Stimulated activated CD8-positive, alpha-beta memory T cell treated with anti-CD3 and anti-CD28 coated beads, Interleukin-4, amount 100 ng/mL, for 48 hours (primary cell): ENCODE measurements at regions not wholly inside any gene's neighbourhood (a gene's known extent, or its start where the extent isn't known, plus 50 kb on each side); places are given as distances from the start of the nearest gene placed in this dataset.

Experiments
- DNase-seq: peaks from one replicate; pipeline ENCODE4 v3.0.0-alpha.2; 2020

DNA sequence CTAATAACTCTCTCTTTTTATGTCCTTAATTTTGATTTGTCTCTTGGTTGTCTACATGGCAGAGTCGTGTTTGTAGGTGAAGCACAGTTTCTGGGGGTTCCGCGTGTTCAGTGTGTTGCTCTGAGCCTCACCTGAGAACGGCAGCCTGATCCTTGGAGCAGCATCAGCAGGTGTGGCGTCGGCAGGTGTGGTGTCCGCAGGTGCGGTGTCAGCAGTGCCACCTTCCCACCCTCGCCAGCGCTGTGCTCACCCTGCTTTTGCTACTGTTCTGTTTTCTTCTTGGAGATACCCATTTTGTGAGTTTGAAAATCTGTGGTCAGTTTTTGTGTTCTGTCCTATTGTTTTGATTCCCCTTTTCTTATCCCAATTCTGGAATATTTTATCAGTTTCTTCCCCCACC, 406.6 kb downstream of the GLRX3 start:
- DNase-seq: no peak

DNA sequence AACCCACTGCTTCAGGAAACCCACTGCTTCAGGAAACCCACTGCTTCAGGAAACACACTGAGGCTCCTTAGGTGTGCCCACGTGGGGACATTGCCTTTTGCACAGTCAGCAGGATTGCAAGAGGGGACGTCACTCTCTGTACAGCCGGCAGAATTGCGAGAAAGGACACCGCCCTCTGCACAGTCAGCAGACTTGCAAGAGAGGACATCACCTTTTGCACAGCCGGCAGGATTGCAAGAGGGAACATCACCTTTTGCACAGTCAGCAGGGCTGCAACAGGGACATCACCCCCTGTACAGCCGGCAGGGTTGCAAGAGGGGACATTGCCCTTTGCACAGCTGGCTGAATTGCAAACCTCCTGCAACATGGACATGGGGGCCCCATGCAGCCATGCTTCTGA, 407.6 kb downstream of the GLRX3 start:
- DNase-seq: no peak

DNA sequence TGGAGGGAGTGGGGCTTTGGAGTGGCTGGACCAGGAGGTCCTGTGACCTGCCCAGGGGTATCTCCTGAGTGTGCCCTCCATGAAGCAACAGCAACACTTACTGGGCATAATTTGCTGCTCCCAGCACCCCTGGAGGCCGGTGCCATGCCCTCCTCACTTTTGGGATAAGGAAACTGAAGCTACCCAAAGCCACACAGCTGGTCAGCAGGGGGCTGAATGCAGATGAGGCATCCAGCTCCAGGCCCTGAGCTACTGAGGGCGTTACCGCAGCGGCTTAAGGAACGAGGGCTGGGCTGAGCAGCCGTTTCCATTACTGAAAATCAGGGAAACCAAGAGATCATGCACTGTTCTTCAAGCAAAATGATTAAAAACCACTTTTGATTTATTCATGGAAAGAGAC, 408.9 kb downstream of the GLRX3 start:
- no peak for DNase-seq

DNA sequence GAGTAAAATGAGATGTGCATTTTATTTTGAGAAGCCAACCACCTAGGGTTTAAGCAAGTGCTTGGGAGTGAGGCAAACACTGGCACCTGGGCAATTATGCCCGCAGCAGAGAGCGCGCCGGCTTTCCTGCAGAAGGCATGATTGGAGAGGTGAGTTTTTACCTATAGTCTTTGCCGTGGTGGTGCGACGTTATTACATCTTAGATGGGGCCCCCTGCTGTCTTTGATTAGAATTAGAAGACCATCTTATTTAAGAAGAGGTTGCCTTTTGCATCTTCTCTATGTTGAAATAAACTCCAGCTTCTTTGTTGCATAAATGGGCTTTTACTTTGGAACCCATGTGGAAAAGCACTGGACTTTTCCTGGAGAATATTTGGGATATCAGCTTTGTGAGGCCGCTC, 409.5 kb downstream of the GLRX3 start:
- no peak for DNase-seq

DNA sequence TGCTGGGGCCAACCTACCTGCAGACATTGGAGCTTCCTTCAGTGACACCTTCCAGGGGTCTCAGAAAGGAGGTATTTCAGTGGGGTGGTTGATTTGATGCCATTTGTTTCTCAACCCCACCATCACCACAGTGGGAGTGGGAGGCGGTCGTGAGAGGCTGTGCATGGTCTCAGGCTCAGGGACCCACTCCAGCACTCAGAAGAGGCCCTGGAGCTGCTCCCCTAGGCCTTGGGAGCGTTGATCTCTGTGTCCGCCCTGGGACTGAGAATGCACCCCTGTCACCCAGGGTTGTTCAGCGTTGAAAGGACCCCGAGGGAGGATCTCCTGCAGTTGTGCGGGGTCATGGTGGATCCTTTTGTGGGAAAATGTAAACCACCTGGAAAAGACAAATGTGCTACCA, 410.6 kb downstream of the GLRX3 start:
- no peak for DNase-seq

DNA sequence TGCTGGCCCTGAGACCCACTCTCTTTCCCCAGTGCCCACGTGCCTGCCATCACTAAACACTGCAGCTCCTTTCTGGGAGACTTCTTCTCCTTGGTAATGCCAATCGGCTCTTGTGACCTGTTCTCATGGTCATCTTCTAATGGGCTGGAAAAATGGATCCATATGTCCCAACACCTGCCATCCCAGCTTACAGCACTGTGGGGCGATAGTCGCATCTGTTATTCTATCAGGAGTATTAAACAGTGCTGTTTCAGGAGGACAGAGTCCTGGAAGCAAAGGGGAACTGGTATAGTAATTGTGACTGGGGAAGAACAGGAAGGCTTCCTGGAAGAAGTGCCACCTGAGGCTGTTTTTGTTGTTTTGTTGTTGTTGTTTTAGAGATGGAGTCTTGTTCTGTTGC, 411.2 kb downstream of the GLRX3 start:
- no peak for DNase-seq

DNA sequence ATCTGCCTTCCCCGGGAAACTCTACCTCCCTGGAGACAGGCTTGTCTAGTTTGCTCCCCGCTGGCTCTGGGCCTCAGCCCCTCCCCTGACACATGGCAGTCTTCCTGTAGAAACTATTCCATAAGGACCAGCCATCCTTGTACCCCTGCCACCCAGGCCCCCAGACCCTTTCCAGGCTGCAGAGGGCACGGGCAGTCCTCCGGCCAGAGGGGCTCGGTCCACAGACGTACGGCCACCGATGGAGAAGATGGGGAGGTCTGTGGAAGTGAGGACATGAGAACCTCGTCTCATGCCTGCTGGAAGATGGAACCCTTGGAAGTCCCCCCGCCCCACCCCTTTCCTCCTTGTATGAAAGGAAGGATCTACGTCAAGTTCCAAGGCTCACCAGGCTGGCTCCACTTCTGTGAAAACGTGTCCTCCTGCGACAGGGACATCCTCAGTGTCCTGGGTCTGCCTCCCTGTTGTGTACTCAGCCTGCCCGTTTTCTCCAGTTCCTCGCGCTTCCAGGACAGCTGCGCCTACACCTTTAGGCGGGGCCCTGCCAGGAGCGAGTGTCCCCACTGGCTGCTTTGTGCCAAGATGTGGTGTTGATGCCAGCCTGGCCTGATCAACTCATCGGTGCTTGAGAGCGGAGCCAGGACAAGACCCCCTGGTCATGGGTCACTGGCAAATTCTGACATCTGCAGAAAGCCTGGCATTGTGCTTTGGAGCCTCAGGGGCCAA, 414.9 kb downstream of the GLRX3 start:
- DNase-seq: no peak

DNA sequence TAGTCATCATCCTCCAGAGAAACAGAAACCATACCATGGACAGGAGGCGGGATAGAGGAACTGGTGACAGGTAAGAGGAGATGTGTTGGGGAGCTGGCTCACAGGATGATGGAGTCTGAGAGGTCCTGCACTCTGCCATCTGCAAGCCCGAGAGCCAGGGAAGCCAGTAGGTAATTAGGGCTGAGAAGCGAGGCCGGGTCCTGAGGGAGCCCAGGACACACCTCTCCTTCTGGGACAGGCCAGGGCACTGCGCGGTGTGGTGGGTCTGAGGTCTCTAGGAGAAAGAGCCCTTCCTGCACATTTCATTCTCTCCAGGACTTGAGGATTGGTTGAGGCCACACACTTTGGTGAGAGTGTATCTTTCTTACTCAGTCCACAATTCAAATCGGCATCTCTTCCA, 415.5 kb downstream of the GLRX3 start:
- DNase-seq: no peak

DNA sequence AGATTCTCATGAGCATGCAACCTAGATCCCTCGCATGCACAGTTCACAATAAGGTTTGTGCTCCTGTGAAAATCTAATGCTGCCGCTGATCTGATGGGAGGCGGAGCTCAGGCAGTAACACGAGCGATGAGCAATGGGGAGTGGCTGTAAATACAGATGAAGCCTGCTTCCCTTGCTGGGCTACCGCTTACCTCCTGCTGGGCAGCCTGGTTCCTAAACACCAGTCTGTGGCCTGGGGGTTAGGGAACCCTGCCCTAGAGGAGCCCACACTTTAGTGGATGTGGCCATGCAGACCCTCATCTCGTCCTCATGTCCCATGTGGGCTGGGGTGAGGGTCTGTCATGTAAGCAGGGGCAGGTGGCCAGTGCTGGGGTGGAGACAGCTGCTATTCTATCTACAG, 417.6 kb downstream of the GLRX3 start:
- DNase-seq: no peak

DNA sequence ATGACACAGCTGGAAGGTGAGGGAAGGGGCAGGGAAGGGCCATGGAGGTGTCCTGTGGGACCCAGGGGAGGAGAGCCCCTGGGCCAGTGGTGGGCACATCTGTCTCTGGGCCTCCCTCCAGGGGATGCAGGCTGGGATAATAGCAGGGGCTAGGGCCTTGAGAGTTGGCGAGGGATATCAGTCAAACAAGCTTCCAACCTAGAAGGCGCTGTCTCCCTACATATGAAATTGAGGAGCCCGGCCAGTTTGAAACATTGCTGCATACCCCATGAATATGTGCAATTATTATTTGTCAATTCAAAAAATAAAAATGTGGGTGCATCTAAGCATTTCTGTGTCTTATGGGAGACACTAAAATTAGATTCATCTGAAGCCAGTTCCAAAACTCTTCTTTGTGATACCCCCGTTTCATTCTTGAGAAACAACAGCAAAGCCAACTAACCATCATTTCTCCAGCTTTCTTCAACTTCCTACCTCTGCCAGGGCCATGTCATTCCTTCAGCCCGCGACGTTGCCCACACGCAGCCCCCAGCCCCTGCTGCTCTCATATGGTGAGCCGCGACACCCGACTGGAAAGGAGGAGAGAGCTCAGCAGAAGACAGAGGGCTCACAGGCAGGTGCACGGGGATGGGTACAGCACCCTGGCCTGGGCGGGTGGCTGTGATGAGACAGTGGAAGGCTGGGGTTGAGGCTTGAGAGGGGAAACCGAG, 418.7 kb downstream of the GLRX3 start:
- DNase-seq: no peak

DNA sequence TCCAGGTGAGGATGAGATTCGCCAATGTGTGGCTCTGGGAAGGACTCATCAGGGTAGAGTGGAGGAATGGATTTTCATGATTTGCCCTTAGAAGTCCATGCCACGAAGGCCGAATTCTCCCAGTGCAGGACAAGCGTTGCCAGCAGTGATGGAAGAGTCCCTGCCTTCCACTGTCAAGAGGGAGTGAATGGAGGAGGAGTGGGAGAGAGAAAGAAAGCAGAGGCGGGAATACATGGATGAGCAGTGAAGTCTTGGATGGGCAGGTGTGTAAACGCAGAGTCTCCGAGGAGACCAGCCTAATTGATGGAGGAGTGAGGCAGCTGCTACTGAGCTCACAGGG, 419.2 kb downstream of the GLRX3 start:
- DNase-seq: no peak

DNA sequence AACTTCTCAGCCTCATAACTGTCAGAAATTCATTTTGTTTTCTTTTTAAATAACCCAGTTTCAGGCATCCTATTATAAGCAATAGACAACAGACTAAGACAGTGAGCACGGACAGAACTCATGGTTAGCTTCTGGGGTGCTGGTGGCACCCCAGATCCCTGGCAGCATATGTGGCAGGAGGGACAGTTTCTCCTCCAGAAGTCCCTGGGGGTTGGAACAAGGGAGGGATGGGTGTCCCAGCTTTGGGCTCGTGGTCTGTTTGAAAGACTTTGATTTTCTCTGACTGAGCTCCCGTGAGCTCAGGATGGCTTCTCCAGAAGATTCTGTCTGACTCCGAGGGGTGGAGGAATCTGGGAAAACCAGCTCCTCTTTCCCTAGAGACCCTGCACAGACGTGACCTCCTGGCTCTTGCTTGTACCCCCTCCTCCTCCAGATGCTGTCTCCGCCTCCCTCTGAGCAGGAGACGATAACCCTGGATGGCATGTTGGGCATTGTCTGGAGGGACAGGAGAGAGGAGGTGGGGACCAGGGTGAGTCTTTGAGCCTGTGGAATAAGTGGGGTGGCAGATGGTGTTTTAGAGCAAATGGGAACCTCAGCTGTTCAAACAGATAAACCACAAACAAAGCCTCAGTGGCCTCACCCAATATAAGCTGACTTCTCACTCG, 421.1 kb downstream of the GLRX3 start:
- DNase-seq: no peak

DNA sequence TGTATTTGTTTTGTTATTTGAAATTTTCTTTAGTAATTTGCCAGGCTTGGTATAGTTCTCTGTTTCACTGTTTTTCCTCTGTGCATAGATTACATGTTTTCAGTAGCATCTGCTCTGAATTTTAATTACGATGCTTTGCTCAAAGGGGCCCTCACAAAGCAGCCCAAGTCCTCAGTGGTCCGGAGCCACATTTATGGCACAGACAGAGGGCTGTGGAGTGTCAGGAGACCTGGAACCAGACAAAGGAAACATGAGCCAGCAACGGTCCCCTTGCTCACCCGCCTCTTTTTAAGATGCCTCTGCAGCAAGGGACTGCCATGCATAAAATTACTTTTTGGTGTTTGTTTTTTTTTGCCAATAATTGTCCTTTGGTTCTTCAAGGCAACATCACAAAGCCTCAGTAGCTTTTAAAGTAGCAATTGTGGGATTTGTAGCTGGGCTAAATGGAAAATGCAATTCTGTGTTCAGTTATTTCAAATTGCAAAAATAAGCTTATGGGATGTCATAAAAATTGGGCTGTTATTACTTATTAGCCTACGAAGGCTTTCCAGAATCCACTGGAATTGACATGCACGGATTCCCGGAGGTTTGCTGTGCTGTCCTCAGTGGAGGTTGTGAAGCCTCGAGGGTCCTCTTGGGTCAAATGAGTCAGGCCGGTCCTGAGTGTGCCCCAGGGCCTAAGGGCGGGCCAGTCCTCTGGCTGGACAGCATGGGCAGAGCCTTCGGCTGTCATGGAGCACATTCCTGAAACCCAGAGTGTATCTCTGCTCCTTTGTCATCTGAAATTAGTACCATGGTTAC, 422.8 kb downstream of the GLRX3 start:
- no peak for DNase-seq

DNA sequence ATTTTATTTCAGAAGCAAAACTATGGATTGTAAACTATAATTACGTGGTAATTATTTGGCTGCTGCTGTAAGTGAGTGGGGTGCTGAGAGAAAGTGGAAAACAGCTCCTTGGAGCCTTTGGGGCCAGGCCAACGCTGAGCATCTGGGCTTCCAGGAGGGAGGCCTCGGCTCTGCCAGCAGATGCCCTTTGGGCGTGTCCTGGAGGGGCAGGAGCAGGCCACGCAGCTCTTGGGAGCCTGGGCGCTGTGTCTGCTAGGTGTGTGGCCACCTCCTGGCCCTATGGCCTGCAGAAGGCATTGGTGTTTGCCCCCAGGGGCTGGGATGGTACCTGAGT, 423.3 kb downstream of the GLRX3 start:
- DNase-seq: no peak

DNA sequence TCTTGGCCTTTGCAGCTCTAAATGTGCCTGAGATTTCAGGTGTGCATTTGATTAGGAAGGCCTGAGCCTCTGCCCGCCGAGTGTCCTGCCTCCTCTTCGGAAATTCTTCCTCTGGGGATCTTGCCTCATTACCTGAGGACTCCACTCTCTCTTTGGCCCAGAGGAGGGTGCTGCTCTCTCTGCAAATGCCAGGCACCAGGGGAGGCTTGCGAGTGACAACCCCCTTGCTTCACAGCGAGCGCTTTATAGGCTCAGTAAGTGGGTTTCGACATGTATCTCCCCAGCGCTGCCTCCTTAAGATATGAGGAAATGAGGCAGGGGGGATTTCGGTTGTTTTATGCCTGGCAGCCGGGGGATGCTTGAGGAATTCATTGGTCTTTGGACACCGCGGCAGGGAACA, 423.9 kb downstream of the GLRX3 start:
- DNase-seq: no peak

DNA sequence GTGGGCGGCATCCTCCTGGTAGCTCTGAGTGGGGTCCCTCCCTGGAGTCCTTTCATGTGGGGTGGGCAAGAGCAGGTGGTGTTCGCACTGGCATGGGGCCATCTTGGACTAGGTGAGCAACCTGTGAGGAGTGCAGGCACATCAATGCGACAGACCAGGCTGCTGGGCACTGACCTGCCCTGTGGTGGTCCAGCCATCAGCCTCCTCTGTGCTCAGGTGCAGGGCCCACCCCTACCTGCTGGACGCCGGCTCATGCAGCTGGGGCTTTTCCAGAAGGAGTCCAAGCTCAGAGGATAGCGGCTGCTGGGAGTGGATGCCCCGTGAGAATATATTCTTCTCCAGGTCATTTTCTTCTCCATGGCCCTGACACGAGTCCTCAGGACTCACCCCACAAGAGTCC, 424.4 kb downstream of the GLRX3 start:
- DNase-seq: no peak

DNA sequence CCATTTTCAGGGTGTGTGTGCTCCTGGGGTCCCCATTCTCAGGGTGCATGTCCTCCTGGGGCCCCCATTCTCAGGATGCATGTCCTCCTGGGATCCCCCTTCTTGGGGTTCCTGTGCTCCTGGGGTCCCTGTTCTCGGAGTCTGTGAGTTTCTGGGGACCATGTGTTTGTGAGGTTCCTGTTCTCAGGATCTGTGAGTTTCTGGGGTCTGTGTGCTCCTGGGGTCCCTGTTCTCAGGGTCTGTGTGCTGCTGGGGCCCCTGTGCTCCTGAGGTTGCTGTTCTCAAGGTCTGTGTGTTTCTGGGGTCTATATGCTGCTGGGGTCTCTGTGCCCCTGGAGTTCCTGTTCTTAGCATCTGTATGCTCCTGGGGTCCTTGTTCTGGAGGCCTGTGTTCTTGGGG, 425.5 kb downstream of the GLRX3 start:
- DNase-seq: no peak

DNA sequence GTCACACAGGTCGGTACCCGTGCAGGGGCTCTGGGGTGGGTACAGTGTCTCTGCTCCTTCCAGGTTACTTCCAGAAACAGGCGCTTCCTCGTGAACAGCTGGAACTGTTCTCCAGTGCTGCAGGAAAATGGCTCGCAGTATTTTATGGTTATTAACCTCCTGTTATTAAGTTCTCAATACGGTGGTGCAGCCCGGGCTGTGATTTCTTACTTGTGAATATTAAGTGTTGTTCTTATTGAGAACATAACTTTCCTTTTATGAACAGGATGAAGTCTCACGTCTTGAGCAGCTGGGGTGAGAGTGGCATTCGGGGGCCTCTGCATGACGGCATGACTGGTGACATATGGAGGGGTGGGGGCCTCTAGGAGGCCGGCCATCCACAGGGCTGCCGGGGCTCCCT, 430.8 kb downstream of the GLRX3 start:
- no peak for DNase-seq

DNA sequence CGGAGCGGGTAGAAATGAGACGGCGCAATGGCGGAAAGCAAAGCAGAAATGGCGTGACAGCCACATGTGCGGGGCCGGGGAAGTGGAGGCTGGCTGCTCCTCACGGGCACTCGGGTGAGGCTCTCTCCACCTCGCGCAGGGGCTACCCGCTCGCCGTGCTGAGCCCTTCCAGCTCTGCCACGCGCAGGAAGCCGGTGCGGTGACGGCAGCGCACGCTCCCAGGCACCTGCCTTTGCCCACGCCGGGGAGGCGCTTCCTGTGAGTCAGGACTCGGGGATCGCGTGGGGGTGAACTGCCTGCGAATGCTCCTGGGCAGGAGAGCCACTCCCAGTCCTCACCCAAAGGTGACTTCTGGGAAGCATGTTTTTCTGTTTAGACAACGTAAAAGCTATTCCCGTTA, 431.2 kb downstream of the GLRX3 start:
- DNase-seq: no peak

DNA sequence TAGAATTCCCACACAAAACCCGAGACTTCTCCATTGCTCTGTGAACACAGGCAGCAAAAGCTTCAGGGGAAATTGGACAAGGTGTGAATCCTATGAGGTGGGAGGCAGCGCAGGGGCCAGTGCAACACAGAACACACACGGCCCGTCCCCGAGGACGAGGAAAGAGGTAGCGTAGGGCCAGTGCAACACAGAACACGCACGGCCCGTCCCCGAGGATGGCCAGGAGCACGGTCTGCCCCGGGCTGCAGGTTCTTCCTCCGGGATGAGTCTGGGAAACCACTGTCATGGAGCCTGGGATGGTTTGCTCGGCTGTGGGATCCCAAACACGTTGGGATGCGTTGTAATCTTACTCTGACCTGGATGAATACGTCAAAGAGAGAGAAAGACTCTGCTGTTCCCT, 432.1 kb downstream of the GLRX3 start:
- no peak for DNase-seq

DNA sequence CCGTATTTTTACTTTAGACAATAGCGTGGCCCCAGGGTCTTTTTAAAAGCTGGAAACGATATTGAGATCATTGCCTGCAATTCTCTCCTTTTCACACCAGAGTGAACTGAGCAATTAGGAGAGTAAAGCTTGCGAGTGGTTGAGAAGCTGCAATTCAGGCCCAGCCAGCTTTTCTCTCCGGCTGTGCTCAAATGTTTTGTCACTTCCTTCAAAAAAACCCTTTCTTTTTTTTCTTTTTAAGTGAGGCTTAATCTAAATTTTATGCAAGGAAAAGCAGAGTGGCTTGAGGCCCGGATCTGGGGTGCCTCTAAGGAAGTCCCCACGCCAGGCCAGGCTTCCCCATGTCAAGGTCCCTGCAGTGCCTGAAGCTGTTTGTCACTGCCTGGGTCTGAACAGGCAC, 433.9 kb downstream of the GLRX3 start:
- DNase-seq: no peak

DNA sequence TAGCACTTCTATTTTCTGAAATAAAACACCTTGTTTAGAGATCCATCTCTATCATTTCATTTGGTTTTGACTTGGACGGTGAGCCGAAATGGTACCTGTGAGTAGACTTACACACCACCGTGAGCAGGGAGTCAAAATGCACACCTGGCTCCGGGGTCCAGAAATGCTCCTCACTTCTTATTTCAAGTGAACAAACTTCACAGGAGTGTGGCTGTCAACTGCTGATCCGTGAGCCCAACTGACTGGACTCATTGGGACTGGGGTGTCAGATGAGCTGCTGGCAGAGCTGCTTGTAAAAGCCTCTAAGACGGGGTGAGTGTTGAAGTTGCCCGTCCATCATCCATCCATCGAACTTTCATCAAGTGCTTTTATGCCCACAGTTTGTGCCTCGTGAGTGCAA, 435.5 kb downstream of the GLRX3 start:
- no peak for DNase-seq

DNA sequence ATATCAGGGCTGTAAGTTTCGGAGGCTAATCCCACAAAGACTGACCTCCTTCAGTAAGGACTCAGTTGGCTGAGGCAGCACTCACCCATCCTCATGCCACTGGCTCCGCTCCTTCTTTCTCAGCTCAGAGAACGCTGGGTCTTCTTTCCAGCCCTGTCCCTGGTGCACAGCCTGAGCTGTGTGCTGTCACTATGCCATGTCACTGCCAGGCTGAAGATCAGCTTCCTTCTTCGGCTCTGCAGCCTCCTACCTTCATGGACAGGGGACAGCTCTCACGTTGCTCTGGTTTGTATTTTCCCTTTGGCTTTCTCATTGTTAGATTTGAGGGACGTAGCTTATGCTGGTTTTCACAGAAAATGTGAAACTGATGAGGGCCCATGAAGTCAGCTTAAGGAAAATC, 437.3 kb downstream of the GLRX3 start:
- DNase-seq: no peak

DNA sequence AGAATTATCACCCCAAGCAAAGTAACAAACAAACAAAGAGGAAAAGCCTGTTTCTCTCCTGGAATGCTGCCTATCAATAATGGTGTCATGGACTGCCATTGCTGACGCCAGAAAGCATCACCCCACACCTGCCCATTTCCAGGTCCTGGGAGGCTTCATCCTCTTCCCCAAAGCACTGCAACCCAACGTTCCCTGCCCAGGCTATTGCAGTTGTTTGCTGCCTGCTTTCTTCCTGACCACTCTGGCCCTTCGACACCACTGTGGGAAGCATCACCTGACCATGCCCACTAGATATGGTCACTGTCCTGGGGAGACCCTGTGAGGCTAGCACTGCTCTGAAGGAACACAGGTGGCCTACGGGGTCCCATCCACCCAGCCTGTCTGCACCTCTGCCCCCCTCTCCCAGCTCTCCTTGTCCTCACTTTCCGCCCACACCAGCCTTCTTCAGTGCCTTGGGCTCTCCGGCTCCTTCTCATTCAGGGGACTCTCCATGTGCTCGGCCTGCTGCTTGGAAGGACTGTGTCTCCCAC, 439.6 kb downstream of the GLRX3 start:
- DNase-seq: no peak
